IMR-90 (cell line): ENCODE measurements at regions not wholly inside any gene's neighbourhood (a gene's known extent, or its start where the extent isn't known, plus 50 kb on each side); places are given as distances from the start of the nearest gene placed in this dataset.

Experiments
- ATAC-seq: fragments of 200-7000 bp; cut with Tn5 transposase; 2 replicates; pipeline ENCODE4 v1.9.1; 2020; ENCODE audit warnings: low read depth, mild to moderate bottlenecking, moderate library complexity
- BruUV-seq: library from RNA; stranded (reverse); fragments of 400-500 nt; replicated peaks from 2 replicates; lab custom pipeline; 2021; lab: Mats Ljungman, UMichigan
- CTCF ChIA-PET: fragments of 300-600 bp; formaldehyde crosslinking; extraction: SDS; loops from one replicate; lab custom pipeline; 2021; ENCODE audit warnings: antibody characterized with exemption; lab: Yijun Ruan, JAX
- POLR2A ChIA-PET: fragments of 300-600 bp; sonication (Branson Sonifier 250); formaldehyde crosslinking; loops from one replicate; lab custom pipeline; 2022; ENCODE audit warnings: antibody characterized with exemption; ENCODE audit not compliant: unreplicated experiment; lab: Charles Lee
- DNase-seq: peaks from one replicate; pipeline ENCODE4 v3.0.0; 2013
- H2AFZ ChIP-seq: replicated peaks from 2 replicates; pipeline ENCODE3; 2013; ENCODE audit warnings: low read length, mild to moderate bottlenecking; ENCODE audit not compliant: poor library complexity
- H2AK5ac ChIP-seq: 2 replicates; pipeline ENCODE4 v1.6.1; 2013; ENCODE audit warnings: low read depth, low read length, inconsistent platforms
- H2AK9ac ChIP-seq: replicated peaks from 2 replicates; pipeline ENCODE3; 2013; ENCODE audit warnings: mild to moderate bottlenecking, low read depth, low read length, moderate library complexity; ENCODE audit not compliant: poor library complexity
- H2BK120ac ChIP-seq: 2 replicates; pipeline ENCODE4 v1.6.1; 2013; ENCODE audit warnings: low read depth, low read length, inconsistent platforms
- H2BK15ac ChIP-seq: 3 replicates; pipeline ENCODE4 v1.6.1; 2013; ENCODE audit warnings: low read depth, low read length, inconsistent platforms
- H2BK20ac ChIP-seq: 2 replicates; pipeline ENCODE4 v1.6.1; 2013; ENCODE audit warnings: low read depth, mild to moderate bottlenecking, inconsistent platforms, low read length, moderate library complexity
- H2BK5ac ChIP-seq: 2 replicates; pipeline ENCODE4 v1.6.1; 2013; ENCODE audit warnings: mild to moderate bottlenecking, low read depth, low read length, inconsistent platforms; ENCODE audit not compliant: poor library complexity, severe bottlenecking
- H3K14ac ChIP-seq: replicated peaks from 2 replicates; pipeline ENCODE4 v1.6.1; 2013; ENCODE audit warnings: low read depth, low read length, inconsistent platforms
- H3K18ac ChIP-seq: 2 replicates; pipeline ENCODE4 v1.6.1; 2013; ENCODE audit warnings: low read depth, low read length, control low read depth
- H3K23ac ChIP-seq: 2 replicates; pipeline ENCODE4 v1.6.1; 2013; ENCODE audit warnings: low read depth, low read length, inconsistent platforms
- H3K27ac ChIP-seq: 2 replicates; pipeline ENCODE4 v1.5.1; 2013; ENCODE audit warnings: mild to moderate bottlenecking, control low read depth, low read length; ENCODE audit not compliant: insufficient read depth
- H3K27me3 ChIP-seq: 2 replicates; pipeline ENCODE4 v1.6.1; 2013; ENCODE audit warnings: low read length; ENCODE audit not compliant: control insufficient read depth, insufficient read depth
- H3K36me3 ChIP-seq: 2 replicates; pipeline ENCODE4 v1.6.1; 2013; ENCODE audit warnings: low read length, mixed read lengths; ENCODE audit not compliant: control insufficient read depth, insufficient read depth
- H3K4ac ChIP-seq: 2 replicates; pipeline ENCODE4 v1.6.1; 2013; ENCODE audit warnings: low read depth, low read length, inconsistent platforms
- H3K4me1 ChIP-seq: 2 replicates; pipeline ENCODE4 v1.6.1; 2013; ENCODE audit warnings: low read length, mixed read lengths; ENCODE audit not compliant: control insufficient read depth, insufficient read depth
- H3K4me2 ChIP-seq: 2 replicates; pipeline ENCODE4 v1.6.1; 2013; ENCODE audit warnings: low read depth, mild to moderate bottlenecking, control low read depth, low read length, moderate library complexity
- H3K4me3 ChIP-seq: 2 replicates; pipeline ENCODE4 v1.5.1; 2013; ENCODE audit warnings: low read depth, mild to moderate bottlenecking, control low read depth, low read length, moderate library complexity; ENCODE audit not compliant: insufficient read depth
- H3K56ac ChIP-seq: 2 replicates; pipeline ENCODE4 v1.6.1; 2013; ENCODE audit warnings: low read length, inconsistent platforms; ENCODE audit not compliant: insufficient read depth; ENCODE audit errors: extremely low read depth
- H3K79me1 ChIP-seq, 2 experiments: 2 replicates each; pipeline ENCODE4 v1.6.1; 2013; ENCODE audit warnings: low read length in 2 of 2, inconsistent platforms in 1 of 2, low read depth in 1 of 2
- H3K9ac ChIP-seq: 2 replicates; pipeline ENCODE4 v1.6.1; 2013; ENCODE audit warnings: low read depth, low read length, control low read depth
- H3K9me1 ChIP-seq: 2 replicates; pipeline ENCODE4 v1.6.1; 2013; ENCODE audit warnings: low read length, inconsistent platforms; ENCODE audit not compliant: insufficient read depth
- H3K9me3 ChIP-seq: 2 replicates; pipeline ENCODE4 v1.6.1; 2013; ENCODE audit warnings: low read length; ENCODE audit not compliant: control insufficient read depth, insufficient read depth
- H4K20me1 ChIP-seq: 2 replicates; pipeline ENCODE4 v1.6.1; 2013; ENCODE audit warnings: low read length, inconsistent platforms; ENCODE audit not compliant: insufficient read depth
- H4K5ac ChIP-seq: 2 replicates; pipeline ENCODE4 v1.6.1; 2013; ENCODE audit warnings: mild to moderate bottlenecking, low read depth, low read length, control low read depth
- H4K8ac ChIP-seq, 2 experiments: 2 replicates each; pipeline ENCODE4 v1.6.1; 2013; ENCODE audit warnings: low read depth in 2 of 2, low read length in 2 of 2, control low read depth in 1 of 2, inconsistent platforms in 1 of 2
- H4K91ac ChIP-seq: 2 replicates; pipeline ENCODE4 v1.6.1; 2013; ENCODE audit warnings: low read depth, low read length, inconsistent platforms; ENCODE audit not compliant: insufficient read depth
- CEBPB ChIP-seq: IDR thresholded peaks from 2 replicates; pipeline ENCODE4 v1.6.1; 2012; ENCODE audit warnings: low read depth, low read length, improper control_type of control experiment
- MAFK ChIP-seq: IDR thresholded peaks from 2 replicates; pipeline ENCODE4 v1.6.1; 2012; ENCODE audit warnings: low read depth, low read length, improper control_type of control experiment
- NFE2L2 ChIP-seq: fragments of 150-350 bp; IDR thresholded peaks from 2 replicates; pipeline ENCODE4 v1.6.1; 2016; ENCODE audit warnings: low read depth, mild to moderate bottlenecking, low read length
- RAD21 ChIP-seq: IDR thresholded peaks from 2 replicates; pipeline ENCODE4 v1.6.1; 2012; ENCODE audit warnings: low read length, improper control_type of control experiment
- RCOR1 ChIP-seq: IDR thresholded peaks from 2 replicates; pipeline ENCODE4 v1.6.1; 2012; ENCODE audit warnings: mild to moderate bottlenecking, low read length, improper control_type of control experiment; ENCODE audit not compliant: insufficient replicate concordance
- SMC3 ChIP-seq: fragments of 150-350 bp; IDR thresholded peaks from 2 replicates; pipeline ENCODE4 v1.6.1; 2016; ENCODE audit warnings: low read depth, mild to moderate bottlenecking, antibody characterized with exemption, low read length, moderate library complexity
- whole genome bisulfite sequencing, 2 experiments: methylation state at CpG; one replicate each; pipeline versions ENCODE4 v1.1.5 to v1.1.7; 2013; ENCODE audit warnings: missing lambda C conversion rate in 2 of 2; ENCODE audit not compliant: insufficient read length in 1 of 2; ENCODE audit errors: extremely low coverage in 2 of 2; 5-methylcytosine and 5-hydroxymethylcytosine counted together
- dilution Hi-C: fragments of 300-500 bp; cut with HindIII; formaldehyde crosslinking; loops from one replicate; pipeline ENCODE4 v1.14.3; 2018; ENCODE audit warnings: low sequenced_read_pairs; ENCODE audit not compliant: unreplicated experiment
- in situ Hi-C: fragments of 300-500 bp; cut with MboI; formaldehyde crosslinking; loops from 3 replicates; pipeline ENCODE4 v1.14.3; 2019; ENCODE audit warnings: low sequenced_read_pairs, inconsistent platforms, mixed read lengths
- intact Hi-C: fragments of 100-400 bp; cut with micrococcal nuclease; formaldehyde crosslinking; loops from 2 replicates; pipeline ENCODE4 v1.10.0; 2022
- TF ChIP-seq, protein P1 (sequence below): fragments of 150-350 bp; IDR thresholded peaks from 2 replicates; pipeline ENCODE4 v1.6.1; 2016; ENCODE audit warnings: low read depth, mild to moderate bottlenecking, low read length, moderate library complexity, borderline replicate concordance
- TF ChIP-seq, protein P2 (sequence below): fragments of 150-350 bp; IDR thresholded peaks from 2 replicates; pipeline ENCODE4 v1.6.1; 2017; ENCODE audit warnings: mild to moderate bottlenecking, antibody characterized with exemption, low read length, low read depth

DNA sequence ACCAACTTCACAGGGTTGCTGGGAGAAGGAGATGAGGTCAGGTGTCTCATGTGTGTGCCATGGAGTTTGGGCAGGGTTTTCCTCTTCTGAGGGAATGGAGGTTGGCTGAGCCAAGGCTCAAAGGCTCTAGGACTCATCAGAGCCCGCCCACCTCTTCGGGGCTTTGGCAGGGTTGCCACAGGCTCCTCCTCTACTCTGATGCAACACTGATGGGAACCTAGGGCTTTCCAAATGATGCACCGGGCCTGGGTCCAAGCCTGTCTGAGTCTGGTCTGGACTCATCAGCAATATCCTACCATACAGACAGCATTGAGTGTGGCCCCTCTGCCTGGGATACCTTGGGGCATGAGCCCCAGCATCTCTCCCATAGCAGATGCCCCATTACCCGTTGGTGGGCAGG lies 59.5 kb upstream of the LHX1 start:
- Histone ChIP-seq H4K8ac (no peak overlapping the region), H3K27me3 (peaks cover 8% of the 10 kb centered on the region), H2AK9ac (no peak overlapping the region), H2AFZ (no peak overlapping the region), H3K18ac (no peak overlapping the region), H3K36me3 (no peaks in the 10 kb centered on the region), H3K4me2 (no peak overlapping the region), H3K14ac (no peak overlapping the region), H3K27ac (no peak overlapping the region), H3K79me1 (no peaks in the 10 kb centered on the region), H2BK5ac (no peak overlapping the region), H3K9ac (no peak overlapping the region), H2AK5ac (no peak overlapping the region), H2BK20ac (no peak overlapping the region), H4K5ac (no peak overlapping the region), H2BK15ac (no peak overlapping the region), H3K4me1 (no peaks in the 10 kb centered on the region), H3K9me3 (peaks cover 4% of the 10 kb centered on the region), H3K4me3 (no peak overlapping the region), H3K23ac (no peak overlapping the region), H4K20me1 (no peaks in the 10 kb centered on the region), H3K56ac (no peak overlapping the region), H2BK120ac (no peak overlapping the region), H3K9me1 (no peaks in the 10 kb centered on the region), H4K91ac (no peak overlapping the region), H3K4ac (no peak overlapping the region)
- intact Hi-C loops, result no loop called here
- BruUV-seq, result no TSS peak
- no peak; the same call in 1 of the 2 replicates for ATAC-seq
- dilution Hi-C loops, result no loop called here
- TF ChIP-seq SMC3 (no peak), RAD21 (no peak), RCOR1 (no peak), MAFK (no peak), CEBPB (0 out of 2 replicates have a peak, but pooled peaks have one; percentile 23), NFE2L2 (no peak)
- TF ChIP-seq, protein P1, sequence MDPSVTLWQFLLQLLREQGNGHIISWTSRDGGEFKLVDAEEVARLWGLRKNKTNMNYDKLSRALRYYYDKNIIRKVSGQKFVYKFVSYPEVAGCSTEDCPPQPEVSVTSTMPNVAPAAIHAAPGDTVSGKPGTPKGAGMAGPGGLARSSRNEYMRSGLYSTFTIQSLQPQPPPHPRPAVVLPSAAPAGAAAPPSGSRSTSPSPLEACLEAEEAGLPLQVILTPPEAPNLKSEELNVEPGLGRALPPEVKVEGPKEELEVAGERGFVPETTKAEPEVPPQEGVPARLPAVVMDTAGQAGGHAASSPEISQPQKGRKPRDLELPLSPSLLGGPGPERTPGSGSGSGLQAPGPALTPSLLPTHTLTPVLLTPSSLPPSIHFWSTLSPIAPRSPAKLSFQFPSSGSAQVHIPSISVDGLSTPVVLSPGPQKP, result no peak
- TF ChIP-seq, protein P2, sequence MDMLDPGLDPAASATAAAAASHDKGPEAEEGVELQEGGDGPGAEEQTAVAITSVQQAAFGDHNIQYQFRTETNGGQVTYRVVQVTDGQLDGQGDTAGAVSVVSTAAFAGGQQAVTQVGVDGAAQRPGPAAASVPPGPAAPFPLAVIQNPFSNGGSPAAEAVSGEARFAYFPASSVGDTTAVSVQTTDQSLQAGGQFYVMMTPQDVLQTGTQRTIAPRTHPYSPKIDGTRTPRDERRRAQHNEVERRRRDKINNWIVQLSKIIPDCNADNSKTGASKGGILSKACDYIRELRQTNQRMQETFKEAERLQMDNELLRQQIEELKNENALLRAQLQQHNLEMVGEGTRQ, result no peak
- ChIA-PET POLR2A (no interaction called here), CTCF (no interaction called here)
- no CpG with 5 or more reads among the region's 4 CpGs for WGBS, 2 experiments
- peak; percentile 11 for DNase-seq
- in situ Hi-C loops, result no loop called here
